GM21737 (cell line): ENCODE measurements at regions not wholly inside any gene's neighbourhood (a gene's known extent, or its start where the extent isn't known, plus 50 kb on each side); places are given as distances from the start of the nearest gene placed in this dataset.

ENCODE experiments used
- ATAC-seq: cut with Tn5 transposase; IDR thresholded peaks from one replicate; pipeline ENCODE4 v1.9.1; 2021; ENCODE audit warnings: mild to moderate bottlenecking, moderate library complexity; ENCODE audit not compliant: unreplicated experiment

DNA sequence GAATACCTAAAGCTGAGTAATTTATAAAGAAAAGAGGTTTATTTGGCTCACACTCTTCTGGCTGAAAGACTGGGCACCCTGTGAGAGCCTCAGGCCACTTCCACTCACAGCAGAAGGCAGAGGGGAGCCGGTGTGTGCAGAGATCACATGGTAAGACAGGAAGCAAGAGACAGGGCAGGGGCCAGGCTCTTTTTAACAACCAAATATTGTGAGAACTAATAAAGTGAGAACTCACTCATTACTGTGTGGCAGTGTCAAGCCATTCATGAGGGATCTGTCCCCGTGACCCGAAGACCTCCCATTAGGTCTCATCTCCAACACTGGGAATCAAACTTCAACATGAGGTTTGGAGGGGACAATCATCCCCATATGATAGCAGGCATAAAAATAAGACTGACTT lies 180.8 kb upstream of the DIO3 start:
- no peak for ATAC-seq

DNA sequence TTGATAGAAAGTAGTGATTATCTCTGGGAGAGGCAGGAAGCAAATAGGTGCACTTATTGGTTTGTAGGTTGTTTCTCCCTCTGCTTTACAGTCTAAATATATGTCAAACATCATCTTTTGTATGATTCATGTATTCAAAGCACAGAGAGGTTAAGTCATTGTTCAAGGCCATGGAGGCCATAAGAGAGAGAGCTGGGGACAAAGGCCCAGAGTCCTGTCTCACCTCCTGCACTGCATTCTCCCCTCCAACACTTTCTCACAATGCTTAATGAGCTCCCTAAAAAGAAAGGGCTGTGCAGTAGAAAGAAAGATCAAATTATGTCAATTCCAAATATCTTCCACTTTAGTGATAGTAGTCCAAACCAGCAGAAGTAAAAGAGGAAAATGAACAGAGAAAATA lies 180.4 kb upstream of the DIO3 start:
- ATAC-seq: no peak

- ATAC-seq: no peak
These were observed 177.5 kb upstream of the DIO3 start for GRCh38 chr14:101383737-101384338.

DNA sequence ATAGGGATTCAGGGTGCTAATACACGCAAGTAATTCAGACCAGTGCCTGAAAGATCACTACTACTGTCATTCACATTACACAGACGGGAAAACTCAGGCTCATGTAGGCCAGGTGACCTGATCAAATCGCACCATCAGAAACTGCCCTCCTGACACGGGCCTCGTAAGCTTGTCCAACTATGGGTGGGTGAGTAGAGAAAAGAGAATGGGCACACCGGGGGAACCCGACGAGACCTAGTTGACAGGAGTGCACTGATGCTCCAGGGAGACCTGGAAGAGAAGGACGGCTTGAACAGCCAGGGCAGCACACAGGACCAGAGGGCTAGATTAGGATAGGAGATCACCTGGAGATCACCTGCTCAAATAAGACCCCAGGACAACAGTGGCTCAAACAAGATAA lies 166.9 kb upstream of the DIO3 start:
- ATAC-seq: no peak

DNA sequence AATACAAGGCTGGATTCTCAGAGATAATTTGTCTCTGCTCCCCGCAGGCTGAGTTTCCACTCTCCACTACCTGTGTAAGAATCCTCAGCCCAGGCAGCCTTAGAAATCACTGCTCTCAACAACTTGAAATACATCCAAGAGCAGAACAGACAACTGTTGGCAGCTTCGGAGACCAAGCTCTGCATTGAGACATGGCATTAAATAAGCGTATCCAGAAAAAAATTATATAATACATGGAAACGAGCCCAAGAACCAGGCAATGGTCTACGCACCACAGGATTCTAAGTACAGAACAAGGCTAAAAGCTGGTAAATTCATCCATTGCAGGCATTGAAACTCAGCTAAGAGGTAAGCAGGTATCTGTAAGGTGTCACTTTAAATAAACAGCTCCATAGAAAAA lies 165.5 kb upstream of the DIO3 start:
- ATAC-seq: no peak

GRCh38 chr14:101397206-101397605 lies 164.1 kb upstream of the DIO3 start:
- ATAC-seq: no peak

- no peak for ATAC-seq
These were observed 163.3 kb upstream of the DIO3 start for GRCh38 chr14:101398011-101398410.

- no peak for ATAC-seq
These were observed 161.4 kb upstream of the DIO3 start for GRCh38 chr14:101399737-101400517.

GRCh38 chr14:101400830-101401229 lies 160.5 kb upstream of the DIO3 start:
- no peak for ATAC-seq

DNA sequence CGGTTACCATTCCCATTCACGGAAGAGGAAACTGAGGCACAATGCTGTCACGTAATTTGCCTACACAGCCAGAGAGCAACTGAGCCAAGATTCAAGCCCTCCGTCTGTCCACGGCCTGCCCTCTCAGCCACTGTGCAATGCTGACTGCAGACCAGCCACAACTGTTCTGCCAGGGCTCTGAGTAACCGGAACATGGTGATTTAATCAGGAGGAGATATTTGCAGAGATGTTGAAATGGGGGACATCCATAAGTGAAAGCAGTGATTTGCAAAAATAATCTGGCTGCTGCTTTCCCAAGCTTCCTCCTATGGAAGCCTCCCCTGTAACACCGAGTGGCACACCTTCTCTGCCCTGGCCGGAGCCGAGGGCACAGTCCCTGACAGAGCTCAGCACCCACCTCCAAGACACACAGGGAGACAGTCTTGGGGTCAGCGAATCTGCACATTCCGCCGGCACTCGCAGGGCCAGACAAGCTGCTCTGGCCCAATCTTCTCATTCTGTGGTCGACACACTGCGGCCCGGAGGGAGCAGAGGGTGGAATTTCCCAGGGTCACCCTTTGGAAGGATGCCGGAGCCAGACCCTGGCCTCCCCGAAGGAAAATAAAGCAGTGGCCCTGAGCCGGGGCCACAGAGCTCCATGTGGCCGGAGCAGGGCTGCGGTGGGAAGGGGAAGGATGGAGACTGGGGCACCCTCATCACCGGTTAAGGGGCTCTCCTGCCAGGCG lies 158.2 kb upstream of the DIO3 start:
- no peak for ATAC-seq

GRCh38 chr14:101404426-101405170 lies 156.7 kb upstream of the DIO3 start:
- ATAC-seq: no peak

DNA sequence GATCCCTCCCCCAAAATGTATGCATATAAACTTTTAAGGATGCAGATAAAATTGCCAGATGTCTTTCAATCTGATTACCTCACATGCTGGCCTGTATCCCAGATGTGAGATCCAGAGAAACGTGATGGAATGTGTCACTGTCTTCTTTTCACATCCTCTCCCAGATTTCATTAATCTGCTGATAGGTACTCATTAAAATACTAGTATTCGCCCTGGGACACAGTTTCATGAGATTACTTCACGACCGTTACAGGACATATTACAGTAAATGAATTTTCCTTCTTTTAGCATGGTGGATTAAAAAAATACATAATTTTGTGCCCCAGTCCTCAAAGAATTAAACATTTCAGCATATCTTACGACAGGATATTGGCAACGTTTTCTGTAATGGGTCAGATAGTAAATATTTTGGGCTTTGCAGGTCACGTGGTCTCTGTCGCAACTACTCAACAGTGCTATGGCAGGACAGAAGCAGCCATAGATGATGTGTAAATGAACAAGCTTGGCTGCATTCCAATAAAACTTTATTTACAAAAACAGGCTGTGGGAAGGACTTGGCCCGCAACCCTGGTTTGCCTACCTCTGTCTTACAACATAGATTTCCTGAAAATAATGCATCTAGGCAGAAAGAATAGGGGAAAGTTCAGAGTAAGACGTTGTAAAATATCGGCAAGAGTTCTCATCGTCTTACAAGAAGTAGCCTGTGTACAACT lies 156.0 kb upstream of the DIO3 start:
- no peak for ATAC-seq

- no peak for ATAC-seq
These were observed 154.4 kb upstream of the DIO3 start for GRCh38 chr14:101406921-101407320.

- no peak for ATAC-seq
These were observed 154.0 kb upstream of the DIO3 start for GRCh38 chr14:101407328-101407727.

- ATAC-seq: no peak
These were observed 153.0 kb upstream of the DIO3 start for GRCh38 chr14:101408077-101408831.

DNA sequence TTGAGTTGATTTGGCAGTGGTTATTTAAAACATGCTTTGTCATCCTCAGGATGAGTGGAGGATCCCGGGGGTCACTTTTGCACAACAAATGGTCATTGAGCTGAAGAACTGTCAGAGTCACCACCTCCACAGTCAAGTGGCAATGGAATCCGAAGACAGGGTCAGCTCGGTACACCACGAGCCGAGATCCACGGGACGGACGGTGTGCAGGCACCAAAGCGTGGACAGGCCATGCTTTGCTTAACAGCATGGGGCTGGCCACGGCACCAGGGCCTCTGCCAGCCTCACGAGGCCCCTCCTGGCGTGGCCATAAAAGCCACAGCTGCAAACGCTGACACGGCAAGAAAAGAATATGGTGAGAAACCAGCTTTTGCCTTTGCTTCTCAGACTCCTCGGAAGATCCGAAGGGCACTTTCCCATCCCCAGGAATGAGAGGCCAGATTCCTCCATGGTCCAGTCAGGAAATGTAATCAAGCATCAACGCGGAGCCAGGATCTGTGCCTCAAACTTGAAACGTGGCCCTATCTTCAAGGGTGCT lies 152.2 kb upstream of the DIO3 start:
- no peak for ATAC-seq

- ATAC-seq: no peak
These were observed 151.2 kb upstream of the DIO3 start for GRCh38 chr14:101410126-101410525.

DNA sequence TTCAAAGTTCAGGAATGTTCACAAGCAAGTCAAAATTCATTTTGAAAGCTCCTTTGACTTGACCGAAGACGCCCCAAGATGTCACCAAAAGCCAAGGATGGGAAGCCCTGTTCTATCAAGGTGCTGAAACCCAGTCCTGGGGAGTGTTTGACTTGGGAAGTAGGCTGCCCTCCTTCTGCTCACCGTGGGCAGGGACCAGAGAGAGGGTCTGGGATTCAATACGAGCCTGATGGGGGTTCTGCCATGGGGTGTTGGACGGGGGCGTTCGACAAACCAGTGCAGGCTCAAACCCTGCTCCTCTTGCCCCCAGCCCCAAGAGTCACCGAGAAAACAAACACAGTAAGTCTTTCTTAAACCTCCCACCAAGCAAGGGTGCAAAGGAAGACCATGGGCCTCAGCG lies 150.1 kb upstream of the DIO3 start:
- no peak for ATAC-seq

- ATAC-seq: no peak
These were observed 149.5 kb upstream of the DIO3 start for GRCh38 chr14:101411779-101412178.

DNA sequence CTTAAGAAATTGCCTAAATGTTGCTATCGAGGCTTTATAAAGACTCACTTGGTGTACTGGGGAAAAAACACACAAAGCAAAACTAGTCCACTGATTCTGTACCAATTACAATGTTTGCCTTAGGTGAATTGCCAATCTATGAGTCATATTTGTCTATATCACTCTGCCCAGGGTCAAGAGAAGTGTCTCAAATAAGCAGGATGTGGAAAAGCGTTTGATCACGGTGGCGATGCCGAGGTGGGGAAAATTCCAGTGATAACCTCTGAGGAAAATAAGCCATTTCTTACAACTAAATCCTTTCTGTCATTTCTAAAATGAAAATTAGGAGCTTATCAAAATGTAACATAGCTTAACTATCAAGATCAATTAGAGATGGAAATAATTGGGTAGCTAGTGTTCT lies 148.6 kb upstream of the DIO3 start:
- ATAC-seq: no peak
